ENCODE measurements at regions not wholly inside any gene's neighbourhood (a gene's known extent, or its start where the extent isn't known, plus 50 kb on each side); places are given as distances from the start of the nearest gene placed in this dataset.
"Not testable (repeated sequence)": the region's sequence is repeated elsewhere in the genome, so short reads cannot be mapped to it uniquely, and the experiment has no call there.

DNA sequence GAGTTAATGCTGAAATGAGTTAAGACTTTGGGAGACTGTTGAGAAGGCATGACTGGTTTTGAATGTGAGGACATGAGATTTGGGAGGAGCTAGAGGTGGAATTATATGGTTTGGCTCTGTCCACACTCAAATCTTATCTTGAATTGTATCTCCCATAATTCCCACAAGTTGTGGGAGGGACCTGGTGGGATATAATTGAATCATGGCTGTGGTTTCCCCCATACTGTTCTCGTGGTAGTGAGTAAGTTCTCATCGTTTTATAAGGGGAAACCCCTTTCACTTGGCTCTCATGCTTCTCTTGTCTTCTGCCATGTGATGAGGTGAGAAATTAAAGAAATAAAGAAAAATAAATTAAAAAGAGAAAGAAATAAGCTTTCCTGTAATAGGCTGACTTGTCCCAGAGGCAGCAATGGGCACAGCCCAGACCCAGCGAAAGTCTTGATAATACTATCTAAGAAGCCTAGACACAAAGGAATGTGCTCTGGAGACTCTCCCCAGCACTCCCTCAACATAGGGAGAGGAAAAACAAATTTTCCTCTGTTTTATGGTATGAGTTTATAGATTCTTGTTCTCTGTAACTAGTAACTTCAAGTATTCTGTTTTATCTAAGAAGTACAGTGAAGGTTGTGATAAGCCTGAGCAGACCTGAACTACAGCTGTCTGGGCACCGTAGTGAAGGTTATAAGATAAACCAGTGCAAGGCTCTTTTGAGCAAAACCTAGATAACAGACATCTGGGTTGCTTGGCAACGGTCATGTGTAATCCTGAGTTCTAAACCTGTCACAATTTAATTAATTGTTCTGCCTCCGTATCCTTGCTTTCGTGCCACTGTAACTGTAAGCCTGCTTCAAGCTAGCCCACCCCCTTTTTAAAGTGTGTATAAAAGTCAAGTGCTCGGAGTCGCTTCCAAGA is 88.9 kb upstream of the ECI2 start:
- no peak overlapping the region for H3K27ac ChIP-seq
- TF ChIP-seq, protein P1, sequence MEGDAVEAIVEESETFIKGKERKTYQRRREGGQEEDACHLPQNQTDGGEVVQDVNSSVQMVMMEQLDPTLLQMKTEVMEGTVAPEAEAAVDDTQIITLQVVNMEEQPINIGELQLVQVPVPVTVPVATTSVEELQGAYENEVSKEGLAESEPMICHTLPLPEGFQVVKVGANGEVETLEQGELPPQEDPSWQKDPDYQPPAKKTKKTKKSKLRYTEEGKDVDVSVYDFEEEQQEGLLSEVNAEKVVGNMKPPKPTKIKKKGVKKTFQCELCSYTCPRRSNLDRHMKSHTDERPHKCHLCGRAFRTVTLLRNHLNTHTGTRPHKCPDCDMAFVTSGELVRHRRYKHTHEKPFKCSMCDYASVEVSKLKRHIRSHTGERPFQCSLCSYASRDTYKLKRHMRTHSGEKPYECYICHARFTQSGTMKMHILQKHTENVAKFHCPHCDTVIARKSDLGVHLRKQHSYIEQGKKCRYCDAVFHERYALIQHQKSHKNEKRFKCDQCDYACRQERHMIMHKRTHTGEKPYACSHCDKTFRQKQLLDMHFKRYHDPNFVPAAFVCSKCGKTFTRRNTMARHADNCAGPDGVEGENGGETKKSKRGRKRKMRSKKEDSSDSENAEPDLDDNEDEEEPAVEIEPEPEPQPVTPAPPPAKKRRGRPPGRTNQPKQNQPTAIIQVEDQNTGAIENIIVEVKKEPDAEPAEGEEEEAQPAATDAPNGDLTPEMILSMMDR (conservative IDR thresholded peaks at IDR 0.05), result no peak

DNA sequence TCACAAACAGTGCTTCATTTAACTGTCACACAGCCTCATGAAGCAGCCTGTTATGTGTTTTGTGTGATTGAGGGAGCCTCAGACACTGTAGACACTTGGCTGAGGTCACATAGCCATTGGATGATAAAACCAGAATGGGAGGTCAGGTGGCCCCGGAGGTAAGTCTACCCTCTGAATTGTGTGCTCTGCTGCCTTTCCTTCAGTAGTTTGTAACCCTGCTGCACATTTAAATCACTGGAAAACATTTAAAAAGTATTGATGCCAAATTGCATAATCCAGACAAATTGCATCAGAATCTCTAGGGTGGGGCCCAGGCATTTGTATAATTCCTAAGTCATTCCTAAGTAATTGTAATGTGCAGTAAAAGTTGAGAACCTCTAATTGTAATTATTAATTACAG is 85.2 kb upstream of the ECI2 start:
- TF ChIP-seq, protein P1 (conservative IDR thresholded peaks at IDR 0.05), result no peak
- no peak overlapping the region for H3K27ac ChIP-seq

DNA sequence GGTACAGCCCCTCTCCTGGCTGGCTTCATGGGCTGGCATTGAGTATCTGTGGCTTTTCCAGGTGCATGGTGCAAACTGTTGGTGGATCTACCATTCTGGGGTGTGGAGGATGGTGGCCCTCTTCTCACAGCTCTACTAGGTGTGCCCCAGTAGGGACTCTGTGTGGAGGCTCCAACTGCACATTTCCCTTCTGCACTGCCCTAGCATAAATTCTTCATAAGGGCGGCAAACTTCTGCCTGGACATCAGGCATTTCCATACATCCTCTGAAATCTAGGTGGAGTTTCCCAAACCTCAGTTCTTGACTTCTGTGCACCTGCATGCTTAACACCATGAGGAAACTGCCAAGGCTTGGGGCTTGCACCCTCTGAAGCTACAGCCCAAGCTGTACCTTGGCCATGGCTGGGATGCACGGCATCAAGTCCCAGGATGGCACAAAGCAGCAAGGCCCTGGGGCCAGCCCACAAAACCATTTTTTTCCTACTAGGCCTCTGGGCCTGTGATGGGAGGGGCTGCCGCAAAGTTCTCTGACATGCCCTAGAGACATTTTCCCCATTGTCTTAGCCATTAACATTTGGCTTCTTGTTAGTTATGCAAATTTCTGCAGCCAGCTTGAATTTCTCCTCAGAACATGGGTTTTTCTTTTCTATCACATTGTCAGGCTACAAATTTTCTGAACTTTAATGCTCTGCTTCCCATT is 83.4 kb upstream of the ECI2 start:
- not testable (repeated sequence) for H3K27ac ChIP-seq

GRCh38 chr6:4212588-4212987 is 77.2 kb upstream of the ECI2 start:
- no peak overlapping the region for H3K27ac ChIP-seq
- TF ChIP-seq, protein P1 (conservative IDR thresholded peaks at IDR 0.05), result no peak

DNA sequence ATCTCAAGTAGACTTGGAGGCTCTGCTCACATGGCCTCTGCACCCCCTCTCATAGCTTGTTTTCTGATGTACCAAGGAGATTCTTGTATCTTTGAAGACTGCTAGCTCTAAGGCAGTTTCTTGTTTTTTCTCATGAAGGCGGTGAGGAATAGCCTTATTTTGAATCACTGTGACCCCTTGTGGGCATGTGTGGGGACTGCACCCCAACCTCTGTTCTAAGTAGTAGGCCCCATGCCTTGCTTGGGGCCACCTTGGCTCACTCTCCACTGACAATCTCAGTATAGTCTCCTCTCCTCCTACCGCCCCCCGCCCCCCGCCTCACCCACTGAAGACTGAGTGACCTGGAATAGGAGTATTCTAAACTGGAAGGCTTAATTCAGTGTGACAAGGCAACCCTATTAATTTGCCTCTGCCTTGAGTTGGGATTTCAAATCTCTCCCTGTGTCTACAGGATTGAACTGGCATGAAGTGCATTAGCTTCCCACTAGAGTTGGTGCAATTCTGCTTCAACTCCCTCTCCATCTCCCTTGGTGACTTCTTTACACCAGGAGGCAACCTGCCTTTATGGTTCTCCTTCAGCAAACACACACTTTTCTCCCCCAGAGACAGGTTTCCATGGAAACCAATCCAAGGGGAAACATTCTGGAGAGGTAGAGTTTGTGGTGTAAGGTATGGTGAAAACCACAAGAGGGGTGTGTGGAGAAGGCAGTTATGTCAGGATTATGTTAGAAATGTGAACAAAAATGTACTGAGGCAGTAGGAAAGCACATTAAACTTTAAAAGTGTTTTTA is 75.4 kb upstream of the ECI2 start:
- no peak overlapping the region for H3K27ac ChIP-seq
- TF ChIP-seq, protein P1 (conservative IDR thresholded peaks at IDR 0.05), result peak; percentile 62

GRCh38 chr6:4209196-4209595 is 73.8 kb upstream of the ECI2 start:
- TF ChIP-seq, protein P1 (conservative IDR thresholded peaks at IDR 0.05), result no peak
- no peak overlapping the region for H3K27ac ChIP-seq

DNA sequence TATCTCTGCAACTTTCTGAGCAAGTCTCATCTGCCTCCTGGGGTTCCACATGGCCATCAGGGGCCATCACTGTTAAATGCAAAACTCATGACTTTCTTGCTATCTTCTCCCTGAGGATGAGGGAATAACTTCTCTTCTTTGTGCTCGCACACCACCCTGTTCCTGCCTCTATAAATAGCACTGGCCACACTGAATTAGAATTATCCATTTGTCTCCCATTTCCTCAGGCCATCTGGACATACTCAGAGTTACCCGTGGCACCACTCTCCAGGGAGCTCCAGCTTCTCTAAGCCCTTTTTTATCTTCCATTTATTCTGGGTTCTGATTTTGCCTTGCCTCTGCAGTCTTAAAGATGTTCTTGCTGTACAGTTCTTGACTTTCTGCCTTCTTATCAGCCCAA is 72.8 kb upstream of the ECI2 start:
- no peak overlapping the region for H3K27ac ChIP-seq
- TF ChIP-seq, protein P1 (conservative IDR thresholded peaks at IDR 0.05), result no peak

GRCh38 chr6:4203642-4204417 is 68.5 kb upstream of the ECI2 start:
- H3K27ac ChIP-seq, result not testable (repeated sequence)

Data from VCaP (cell line).